Uterus (tissue), 2 donors: ENCODE measurements at regions not wholly inside any gene's neighbourhood (a gene's known extent, or its start where the extent isn't known, plus 50 kb on each side); places are given as distances from the start of the nearest gene placed in this dataset.
"Not testable (repeated sequence)": the region's sequence is repeated elsewhere in the genome, so short reads cannot be mapped to it uniquely, and the experiment has no call there.

Experiments used
- POLR2A ChIP-seq, 2 donors: fragments of 450-650 bp; IDR thresholded peaks; one replicate each; pipeline ENCODE4 v1.6.1; 2016; ENCODE audit warnings: antibody characterized with exemption in 2 of 2, mild to moderate bottlenecking in 1 of 2, moderate library complexity in 1 of 2
- TF ChIP-seq, protein P1 (sequence below), 4 experiments: fragments of 200-600 bp in 2 of 4; fragments of 450-650 bp in 2 of 4; sonication (generic) in 2 of 4; IDR thresholded peaks; one replicate each; pipeline ENCODE4 v1.5.1; 2016 to 2019; ENCODE audit warnings: antibody characterized with exemption in 4 of 4, mild to moderate bottlenecking in 2 of 4, moderate library complexity in 1 of 4

DNA sequence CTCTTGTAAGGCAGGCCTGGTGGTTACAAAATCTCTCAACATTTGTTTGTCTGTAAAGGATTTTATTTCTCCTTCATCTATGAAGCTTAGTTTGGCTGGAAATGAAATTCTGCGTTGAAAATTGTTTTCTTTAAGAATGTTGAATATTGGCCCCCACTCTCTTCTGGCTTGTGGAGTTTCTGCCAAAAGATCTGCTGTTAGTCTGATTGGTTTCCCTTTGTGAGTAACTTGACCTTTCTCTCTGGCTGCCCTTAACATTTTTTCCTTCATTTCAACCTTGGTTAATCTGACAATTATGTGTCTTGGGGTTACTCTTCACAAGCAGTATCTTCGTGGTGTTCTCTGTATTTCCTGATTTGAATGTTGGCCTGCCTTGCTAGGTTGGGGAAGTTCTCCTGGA, 186.1 kb upstream of the ZNF32 start:
- TF ChIP-seq, protein P1, sequence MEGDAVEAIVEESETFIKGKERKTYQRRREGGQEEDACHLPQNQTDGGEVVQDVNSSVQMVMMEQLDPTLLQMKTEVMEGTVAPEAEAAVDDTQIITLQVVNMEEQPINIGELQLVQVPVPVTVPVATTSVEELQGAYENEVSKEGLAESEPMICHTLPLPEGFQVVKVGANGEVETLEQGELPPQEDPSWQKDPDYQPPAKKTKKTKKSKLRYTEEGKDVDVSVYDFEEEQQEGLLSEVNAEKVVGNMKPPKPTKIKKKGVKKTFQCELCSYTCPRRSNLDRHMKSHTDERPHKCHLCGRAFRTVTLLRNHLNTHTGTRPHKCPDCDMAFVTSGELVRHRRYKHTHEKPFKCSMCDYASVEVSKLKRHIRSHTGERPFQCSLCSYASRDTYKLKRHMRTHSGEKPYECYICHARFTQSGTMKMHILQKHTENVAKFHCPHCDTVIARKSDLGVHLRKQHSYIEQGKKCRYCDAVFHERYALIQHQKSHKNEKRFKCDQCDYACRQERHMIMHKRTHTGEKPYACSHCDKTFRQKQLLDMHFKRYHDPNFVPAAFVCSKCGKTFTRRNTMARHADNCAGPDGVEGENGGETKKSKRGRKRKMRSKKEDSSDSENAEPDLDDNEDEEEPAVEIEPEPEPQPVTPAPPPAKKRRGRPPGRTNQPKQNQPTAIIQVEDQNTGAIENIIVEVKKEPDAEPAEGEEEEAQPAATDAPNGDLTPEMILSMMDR (IDR thresholded peaks at IDR 0.05): not testable (repeated sequence)
- TF ChIP-seq POLR2A (IDR thresholded peaks at IDR 0.05): not testable (repeated sequence)
